Right lobe of liver (tissue), 6 donors: ENCODE measurements at regions not wholly inside any gene's neighbourhood (a gene's known extent, or its start where the extent isn't known, plus 50 kb on each side); places are given as distances from the start of the nearest gene placed in this dataset.

Source experiments
- ATAC-seq, 4 donors: fragments of 200-7000 bp; cut with Tn5 transposase; one replicate each; pipeline ENCODE4 v1.9.1; 2020; ENCODE audit warnings: mild to moderate bottlenecking in 4 of 4, moderate library complexity in 4 of 4
- DNase-seq, 3 donors: peaks; one replicate each; pipeline ENCODE4 v3.0.0-alpha.2; 2020
- H3K27ac ChIP-seq, 3 donors: fragments of 200-600 bp; one replicate each; pipeline ENCODE4 v1.8.0; 2022
- H3K27me3 ChIP-seq, 2 donors: fragments of 200-600 bp; one replicate each; pipeline ENCODE4 v1.8.0; 2022
- H3K36me3 ChIP-seq, 4 donors: fragments of 200-600 bp; sonication (generic) in 1 of 4; one replicate each; pipeline versions ENCODE4 v1.5.1 to v1.8.0; 2017 to 2022; ENCODE audit warnings: control low read depth in 1 of 4
- H3K4me1 ChIP-seq, 4 donors: fragments of 200-600 bp; sonication (generic) in 1 of 4; one replicate each; pipeline versions ENCODE4 v1.5.1 to v1.8.0; 2017 to 2022; ENCODE audit warnings: control low read depth in 1 of 4
- H3K4me3 ChIP-seq, 3 donors: fragments of 200-600 bp; one replicate each; pipeline ENCODE4 v1.8.0; 2022
- H3K9me3 ChIP-seq, 4 donors: fragments of 200-600 bp; sonication (generic) in 1 of 4; one replicate each; pipeline versions ENCODE4 v1.5.1 to v1.8.0; 2017 to 2022; ENCODE audit warnings: control low read depth in 1 of 4
- POLR2A ChIP-seq: fragments of 450-650 bp; IDR thresholded peaks from one replicate; pipeline ENCODE4 v1.6.1; 2017; ENCODE audit warnings: antibody characterized with exemption, mild to moderate bottlenecking
- WGBS: methylation state at CpG from one replicate; pipeline ENCODE4 v1.1.6; 2018; ENCODE audit warnings: low coverage, low lambda C conversion rate; ENCODE audit not compliant: insufficient coverage; ENCODE audit errors: missing lambda C conversion rate; 5-methylcytosine and 5-hydroxymethylcytosine counted together
- intact Hi-C, 2 donors: fragments of 100-400 bp; cut with DNase I; formaldehyde crosslinking; loops; one replicate each; pipeline versions ENCODE4 v1.11.2 to v1.14.1; 2022
- TF ChIP-seq, protein P1 (sequence below), 4 donors: fragments of 200-600 bp in 3 of 4; fragments of 450-650 bp in 1 of 4; IDR thresholded peaks; one replicate each; pipeline versions ENCODE4 v1.5.1 to v1.8.0; 2016 to 2022; ENCODE audit warnings: antibody characterized with exemption in 4 of 4, mild to moderate bottlenecking in 2 of 4
- donor health status: DM: no; HTN: yes; CAD: no.
- donor health status: DM: no; HTN: no; CAD: no.
- donor health status: DM: no; HTN: no; CAD: no.
- donor health status: DM: no; HTN: yes; CAD: no.
- donor health status: DM: no; HTN: yes; CAD: no.

DNA sequence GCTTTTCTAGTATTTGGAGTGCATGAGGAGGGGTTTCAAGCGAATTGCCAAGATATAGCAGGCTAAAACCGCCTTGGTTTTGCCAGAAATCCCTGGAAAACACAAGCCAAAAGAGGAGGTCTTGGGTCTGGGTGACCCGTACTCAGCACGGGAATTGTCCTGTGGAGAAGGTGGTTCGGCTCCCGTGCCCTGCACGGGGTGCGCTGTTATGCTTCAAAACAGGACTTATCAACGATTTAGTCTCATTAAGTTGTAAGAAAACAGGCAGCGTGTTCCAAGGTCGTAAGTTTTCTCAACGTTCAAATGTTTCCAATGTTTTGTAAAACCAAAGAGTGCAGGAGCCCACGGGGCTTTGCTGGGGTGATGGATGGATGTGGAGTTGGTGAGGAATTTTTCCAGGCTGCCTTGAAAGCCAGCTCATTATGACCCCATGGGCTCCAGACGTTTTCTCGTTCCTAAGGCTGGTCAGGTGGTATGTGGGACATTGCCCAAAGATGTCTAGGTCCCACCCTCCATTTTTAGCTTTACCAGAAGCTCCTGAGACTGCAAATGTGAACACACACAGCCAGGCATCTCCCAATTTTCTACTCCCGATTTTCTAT lies 75.4 kb upstream of the CLDN14 start:
- H3K4me1 ChIP-seq, result no peaks in the 10 kb centered on the region
- H3K9me3 ChIP-seq, result no peaks in the 10 kb centered on the region
- H3K27me3 ChIP-seq, result no peaks in the 10 kb centered on the region
- no peaks in the 10 kb centered on the region for H3K36me3 ChIP-seq
- H3K4me3 ChIP-seq, result no peak overlapping the region
- no peak overlapping the region for H3K27ac ChIP-seq
- DNase-seq (no peak), ATAC-seq (no peak)
- WGBS, result 78% methylated on average over 9 of the region's 16 CpGs
- intact Hi-C loops, result no loop called here
- TF ChIP-seq, protein P1, sequence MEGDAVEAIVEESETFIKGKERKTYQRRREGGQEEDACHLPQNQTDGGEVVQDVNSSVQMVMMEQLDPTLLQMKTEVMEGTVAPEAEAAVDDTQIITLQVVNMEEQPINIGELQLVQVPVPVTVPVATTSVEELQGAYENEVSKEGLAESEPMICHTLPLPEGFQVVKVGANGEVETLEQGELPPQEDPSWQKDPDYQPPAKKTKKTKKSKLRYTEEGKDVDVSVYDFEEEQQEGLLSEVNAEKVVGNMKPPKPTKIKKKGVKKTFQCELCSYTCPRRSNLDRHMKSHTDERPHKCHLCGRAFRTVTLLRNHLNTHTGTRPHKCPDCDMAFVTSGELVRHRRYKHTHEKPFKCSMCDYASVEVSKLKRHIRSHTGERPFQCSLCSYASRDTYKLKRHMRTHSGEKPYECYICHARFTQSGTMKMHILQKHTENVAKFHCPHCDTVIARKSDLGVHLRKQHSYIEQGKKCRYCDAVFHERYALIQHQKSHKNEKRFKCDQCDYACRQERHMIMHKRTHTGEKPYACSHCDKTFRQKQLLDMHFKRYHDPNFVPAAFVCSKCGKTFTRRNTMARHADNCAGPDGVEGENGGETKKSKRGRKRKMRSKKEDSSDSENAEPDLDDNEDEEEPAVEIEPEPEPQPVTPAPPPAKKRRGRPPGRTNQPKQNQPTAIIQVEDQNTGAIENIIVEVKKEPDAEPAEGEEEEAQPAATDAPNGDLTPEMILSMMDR (IDR thresholded peaks at IDR 0.05), result no peak
- no peak for TF ChIP-seq POLR2A

GRCh38 chr21:36557316-36557715 lies 77.4 kb upstream of the CLDN14 start:
- Histone ChIP-seq H3K36me3 (no peaks in the 10 kb centered on the region), H3K27ac (no peak overlapping the region), H3K27me3 (no peaks in the 10 kb centered on the region), H3K9me3 (no peaks in the 10 kb centered on the region), H3K4me1 (no peaks in the 10 kb centered on the region), H3K4me3 (no peak overlapping the region)
- TF ChIP-seq, protein P1 (IDR thresholded peaks at IDR 0.05), result no peak
- TF ChIP-seq POLR2A, result no peak
- 87% methylated on average over 3 of the region's 3 CpGs for WGBS
- no peak for ATAC-seq
- intact Hi-C loops, result no loop called here
- no peak for DNase-seq

GRCh38 chr21:36560933-36561575 lies 81.1 kb upstream of the CLDN14 start:
- no peaks in the 10 kb centered on the region for H3K4me1 ChIP-seq
- H3K27me3 ChIP-seq, result no peaks in the 10 kb centered on the region
- no peak for TF ChIP-seq POLR2A
- TF ChIP-seq, protein P1 (IDR thresholded peaks at IDR 0.05), result no peak
- H3K4me3 ChIP-seq, result no peak overlapping the region
- no peak for ATAC-seq
- intact Hi-C loops, result no loop called here
- no peak for DNase-seq
- no peak overlapping the region for H3K27ac ChIP-seq
- WGBS, result 76% methylated on average over 3 of the region's 7 CpGs
- H3K9me3 ChIP-seq, result no peaks in the 10 kb centered on the region
- no peaks in the 10 kb centered on the region for H3K36me3 ChIP-seq

GRCh38 chr21:36563341-36563926 lies 83.5 kb upstream of the CLDN14 start:
- no peak for TF ChIP-seq POLR2A
- TF ChIP-seq, protein P1 (IDR thresholded peaks at IDR 0.05), result no peak
- 80% methylated on average over 12 of the region's 12 CpGs for WGBS
- no peaks in the 10 kb centered on the region for H3K4me1 ChIP-seq
- intact Hi-C loops, result no loop called here
- H3K4me3 ChIP-seq, result no peak overlapping the region
- H3K36me3 ChIP-seq, result no peaks in the 10 kb centered on the region
- H3K27ac ChIP-seq, result no peak overlapping the region
- ATAC-seq (no peak), DNase-seq (no peak)
- H3K27me3 ChIP-seq, result no peaks in the 10 kb centered on the region
- H3K9me3 ChIP-seq, result no peaks in the 10 kb centered on the region
